Tibial nerve (tissue), 4 donors: ENCODE measurements at regions not wholly inside any gene's neighbourhood (a gene's known extent, or its start where the extent isn't known, plus 50 kb on each side); places are given as distances from the start of the nearest gene placed in this dataset.

Source experiments
- DNase-seq, 2 donors: peaks; one replicate each; pipeline ENCODE4 v3.0.0-alpha.2; 2019; ENCODE audit warnings: low spot score in 2 of 2
- H3K27ac ChIP-seq, 4 donors: fragments of 200-600 bp; sonication (generic) in 3 of 4; one replicate each; pipeline ENCODE4 v1.5.1; 2017 to 2019; ENCODE audit warnings: mild to moderate bottlenecking in 1 of 4
- H3K27me3 ChIP-seq, 2 donors: fragments of 200-600 bp; sonication (generic) in 1 of 2; one replicate each; pipeline versions ENCODE4 v1.5.1 to v1.6.0; 2017 to 2019
- H3K36me3 ChIP-seq, 3 donors: fragments of 200-600 bp; sonication (generic); one replicate each; pipeline ENCODE4 v1.5.1; 2018 to 2019
- H3K4me1 ChIP-seq, 4 donors: fragments of 200-600 bp; sonication (generic) in 3 of 4; one replicate each; pipeline ENCODE4 v1.5.1; 2017 to 2019
- H3K4me3 ChIP-seq, 4 donors: fragments of 200-600 bp; sonication (generic) in 3 of 4; one replicate each; pipeline ENCODE4 v1.5.1; 2017 to 2019; ENCODE audit warnings: mild to moderate bottlenecking in 1 of 4, moderate library complexity in 1 of 4
- H3K9me3 ChIP-seq, 4 donors: fragments of 200-600 bp; sonication (generic) in 3 of 4; one replicate each; pipeline ENCODE4 v1.5.1; 2017 to 2019
- CTCF ChIP-seq, 5 experiments: fragments of 200-600 bp in 3 of 5; fragments of 450-650 bp in 2 of 5; sonication (generic) in 3 of 5; IDR thresholded peaks; one replicate each; pipeline ENCODE4 v1.5.1; 2016 to 2019; ENCODE audit warnings: antibody characterized with exemption in 5 of 5, mild to moderate bottlenecking in 3 of 5, moderate library complexity in 2 of 5
- EP300 ChIP-seq, 2 donors: sonication (generic); formaldehyde crosslinking; IDR thresholded peaks; one replicate each; pipeline ENCODE4 v1.6.1; 2017; ENCODE audit warnings: antibody characterized with exemption in 2 of 2, mild to moderate bottlenecking in 1 of 2
- POLR2A ChIP-seq, 2 donors: fragments of 450-650 bp; IDR thresholded peaks; one replicate each; pipeline ENCODE4 v1.6.1; 2017; ENCODE audit warnings: antibody characterized with exemption in 2 of 2, mild to moderate bottlenecking in 2 of 2, moderate library complexity in 2 of 2
- WGBS, 2 donors: methylation state at CpG; one replicate each; pipeline ENCODE4 v1.1.5; 2018; 5-methylcytosine and 5-hydroxymethylcytosine counted together

- no peak for TF ChIP-seq EP300 (IDR thresholded peaks at IDR 0.05)
- TF ChIP-seq CTCF (IDR thresholded peaks at IDR 0.05) = no peak
- TF ChIP-seq POLR2A (IDR thresholded peaks at IDR 0.05) = no peak
- no peak for DNase-seq
- WGBS, 2 donors = 75 to 78% methylated on average over 10 of the region's 10 CpGs
These were observed 352.5 kb downstream of the NPIPA8 start for GRCh38 chr16:17983847-17984639.

GRCh38 chr16:17983114-17983513 is 353.4 kb downstream of the NPIPA8 start:
- Histone ChIP-seq H3K36me3 (no peaks in the 10 kb centered on the region), H3K4me1 (no peaks in the 10 kb centered on the region), H3K27me3 (no peaks in the 10 kb centered on the region), H3K27ac (no peak overlapping the region), H3K9me3 (peaks cover 0 to 6% (median 0%) of the 10 kb centered on the region in 4 donors), H3K4me3 (no peak overlapping the region)
- DNase-seq = no peak
- WGBS, 2 donors = 59 to 60% methylated on average over 2 of the region's 2 CpGs
- TF ChIP-seq EP300 (IDR thresholded peaks at IDR 0.05) = no peak

More at GRCh38 chr16:17983847-17984639, 352.5 kb downstream of the NPIPA8 start:
- no peak overlapping the region for H3K4me3 ChIP-seq
- H3K27me3 ChIP-seq = no peaks in the 10 kb centered on the region
- no peaks in the 10 kb centered on the region for H3K9me3 ChIP-seq
- H3K4me1 ChIP-seq = no peaks in the 10 kb centered on the region
- no peak overlapping the region for H3K27ac ChIP-seq
- H3K36me3 ChIP-seq = no peaks in the 10 kb centered on the region

GRCh38 chr16:17977260-17977659 is 359.3 kb downstream of the NPIPA8 start:
- Histone ChIP-seq H3K27me3 (no peaks in the 10 kb centered on the region), H3K27ac (no peak overlapping the region), H3K4me3 (no peak overlapping the region), H3K4me1 (peaks cover 0 to 7% (median 0%) of the 10 kb centered on the region in 4 donors), H3K36me3 (no peaks in the 10 kb centered on the region), H3K9me3 (peaks cover 0 to 10% (median 0%) of the 10 kb centered on the region in 4 donors)
- 71 to 72% methylated on average over 6 of the region's 6 CpGs for WGBS, 2 donors
- TF ChIP-seq CTCF (IDR thresholded peaks at IDR 0.05) = no peak
- TF ChIP-seq EP300 (IDR thresholded peaks at IDR 0.05) = no peak
- no peak for TF ChIP-seq POLR2A (IDR thresholded peaks at IDR 0.05)
- DNase-seq = no peak

- H3K9me3 ChIP-seq = peaks cover 0 to 4% (median 0%) of the 10 kb centered on the region in 4 donors
- peaks cover 0 to 46% (median 0%) of the 10 kb centered on the region in 4 donors for H3K4me1 ChIP-seq
- no peak for TF ChIP-seq POLR2A (IDR thresholded peaks at IDR 0.05)
- no peak for TF ChIP-seq CTCF (IDR thresholded peaks at IDR 0.05)
- TF ChIP-seq EP300 (IDR thresholded peaks at IDR 0.05) = no peak
- no peaks in the 10 kb centered on the region for H3K36me3 ChIP-seq
- DNase-seq = no peak
- 16 to 20% methylated on average over 14 to 15 of the region's 15 CpGs for WGBS, 2 donors
- H3K27me3 ChIP-seq = no peaks in the 10 kb centered on the region
- peak overlapping the region in 3 of 4 donors; percentile 31 to 72 (median 70) for H3K27ac ChIP-seq
- no peak overlapping the region for H3K4me3 ChIP-seq
These were observed 364.0 kb downstream of the NPIPA8 start for GRCh38 chr16:17972460-17972943.

- Histone ChIP-seq H3K36me3 (no peaks in the 10 kb centered on the region), H3K4me1 (peaks cover 0 to 46% (median 0%) of the 10 kb centered on the region in 4 donors), H3K27ac (peak overlapping the region in 2 of 4 donors; percentile 70 to 72), H3K27me3 (no peaks in the 10 kb centered on the region), H3K4me3 (no peak overlapping the region), H3K9me3 (no peaks in the 10 kb centered on the region)
- WGBS, 2 donors = 43 to 58% methylated on average over 4 of the region's 4 CpGs
- TF ChIP-seq POLR2A (IDR thresholded peaks at IDR 0.05) (no peak), CTCF (IDR thresholded peaks at IDR 0.05) (peak in 3 of 5 experiments; percentile 26 to 39 (median 29)), EP300 (IDR thresholded peaks at IDR 0.05) (peak in 1 of 2 donors; percentile 71)
- DNase-seq = peak in 1 of 2 donors; percentile 61
These were observed 365.7 kb downstream of the NPIPA8 start for GRCh38 chr16:17970816-17971331.
